WTC11 (cell line): ENCODE measurements at regions not wholly inside any gene's neighbourhood (a gene's known extent, or its start where the extent isn't known, plus 50 kb on each side); places are given as distances from the start of the nearest gene placed in this dataset.

Experiments
- ATAC-seq: fragments of 200-7000 bp; cut with Tn5 transposase; 2 replicates; pipeline ENCODE4 v1.10.0; 2021; ENCODE audit warnings: mild to moderate bottlenecking, moderate library complexity
- CTCF ChIA-PET: fragments of 300-600 bp; sonication (Branson Sonifier 250); formaldehyde crosslinking; loops from one replicate; lab custom pipeline; 2021; ENCODE audit warnings: antibody characterized with exemption; lab: Charles Lee
- POLR2A ChIA-PET: fragments of 350-600 bp; sonication (Branson Sonifier 250); formaldehyde crosslinking; loops from one replicate; lab custom pipeline; 2021; ENCODE audit warnings: antibody characterized with exemption; lab: Charles Lee
- DNase-seq: peaks from one replicate; pipeline ENCODE4 v3.0.0; 2021; ENCODE audit warnings: low spot score
- H3K27ac Mint-ChIP-seq: 2 replicates; pipeline ENCODE4 v1.8.0; 2021; ENCODE audit warnings: mixed read lengths
- H3K27me3 Mint-ChIP-seq: 2 replicates; pipeline ENCODE4 v1.8.0; 2021; ENCODE audit warnings: low read depth, mild to moderate bottlenecking, moderate library complexity, mixed read lengths
- H3K36me3 Mint-ChIP-seq: 2 replicates; pipeline ENCODE4 v1.8.0; 2021; ENCODE audit warnings: mixed read lengths
- H3K4me1 Mint-ChIP-seq: 2 replicates; pipeline ENCODE4 v1.8.0; 2022; ENCODE audit warnings: mixed read lengths
- H3K4me3 Mint-ChIP-seq: 2 replicates; pipeline ENCODE4 v1.8.0; 2021; ENCODE audit warnings: mild to moderate bottlenecking, moderate library complexity, mixed read lengths
- H3K9me3 Mint-ChIP-seq: 2 replicates; pipeline ENCODE4 v1.8.0; 2021; ENCODE audit warnings: mixed read lengths
- CTCF ChIP-seq: fragments of 200-600 bp; IDR thresholded peaks from 2 replicates; pipeline ENCODE4 v1.8.0; 2022; ENCODE audit warnings: antibody characterized with exemption
- E2F4 ChIP-seq: sonication (generic); formaldehyde crosslinking; IDR thresholded peaks from 2 replicates; pipeline ENCODE4 v1.8.1; 2022; ENCODE audit warnings: low read depth, mild to moderate bottlenecking, moderate library complexity, missing genetic modification reagents, borderline replicate concordance
- EMX1 ChIP-seq: fragments of 250-450 bp; sonication (Bioruptor Pico); IDR thresholded peaks from 2 replicates; pipeline ENCODE4 v1.8.0; 2021; ENCODE audit warnings: mild to moderate bottlenecking
- FOXK1 ChIP-seq: sonication (generic); formaldehyde crosslinking; IDR thresholded peaks from 2 replicates; pipeline ENCODE4 v1.8.0; 2022; ENCODE audit warnings: mild to moderate bottlenecking, moderate library complexity, missing genetic modification reagents
- NFATC4 ChIP-seq: fragments of 250-450 bp; sonication (Bioruptor Pico); IDR thresholded peaks from 2 replicates; pipeline ENCODE4 v1.9.0; 2021; ENCODE audit warnings: mild to moderate bottlenecking
- NR3C1 ChIP-seq: sonication (generic); formaldehyde crosslinking; conservative IDR thresholded peaks from 2 replicates; pipeline ENCODE4 v1.8.1; 2023; ENCODE audit warnings: low read depth, mild to moderate bottlenecking, missing genetic modification reagents
- PRDM15 ChIP-seq: sonication (generic); formaldehyde crosslinking; IDR thresholded peaks from 2 replicates; pipeline ENCODE4 v1.8.0; 2022; ENCODE audit warnings: missing genetic modification reagents
- PREB ChIP-seq: sonication (generic); formaldehyde crosslinking; IDR thresholded peaks from 2 replicates; pipeline ENCODE4 v1.8.1; 2022; ENCODE audit warnings: mild to moderate bottlenecking, missing genetic modification reagents, moderate library complexity, borderline replicate concordance
- RORB ChIP-seq: fragments of 250-450 bp; sonication (Bioruptor Pico); IDR thresholded peaks from 2 replicates; pipeline ENCODE4 v1.9.0; 2021; ENCODE audit warnings: mild to moderate bottlenecking
- SMAD4 ChIP-seq: sonication (generic); formaldehyde crosslinking; IDR thresholded peaks from 2 replicates; pipeline ENCODE4 v1.8.0; 2022; ENCODE audit warnings: mild to moderate bottlenecking, missing genetic modification reagents
- SP1 ChIP-seq: sonication (generic); formaldehyde crosslinking; conservative IDR thresholded peaks from 2 replicates; pipeline ENCODE4 v1.8.1; 2022; ENCODE audit warnings: missing genetic modification reagents
- ZNF423 ChIP-seq: fragments of 250-450 bp; sonication (Bioruptor Pico); IDR thresholded peaks from 2 replicates; pipeline ENCODE4 v2.1.2; 2022; ENCODE audit warnings: mild to moderate bottlenecking, moderate library complexity
- ZNF512 ChIP-seq: sonication (generic); formaldehyde crosslinking; IDR thresholded peaks from 2 replicates; pipeline ENCODE4 v1.8.1; 2022; ENCODE audit warnings: missing genetic modification reagents, borderline replicate concordance
- ZNF532 ChIP-seq: fragments of 250-450 bp; sonication (Bioruptor Pico); IDR thresholded peaks from 2 replicates; pipeline ENCODE4 v1.9.0; 2021; ENCODE audit warnings: mild to moderate bottlenecking, borderline replicate concordance

- POLR2A ChIA-PET: no interaction called here
- H3K27me3 Mint-ChIP-seq: no peaks in the 10 kb centered on the region
Measured at GRCh38 chr10:46226900-46227558, 59.8 kb upstream of the ANTXRL start.

GRCh38 chr10:46227571-46227935 lies 59.2 kb upstream of the ANTXRL start:
- H3K27ac Mint-ChIP-seq: no peak overlapping the region
- DNase-seq (no peak), ATAC-seq (no peak)
- ChIA-PET POLR2A (no interaction called here), CTCF (interaction anchor here (2.1 to 3.0 kb wide), 2 partner anchors 312 to 318 kb away, joined by 13 to 18 read pairs; no protein-coding TSS in a partner anchor)
- no peak overlapping the region for H3K4me3 Mint-ChIP-seq
- no peaks in the 10 kb centered on the region for H3K36me3 Mint-ChIP-seq
- H3K9me3 Mint-ChIP-seq: peaks cover 21% of the 10 kb centered on the region
- H3K4me1 Mint-ChIP-seq: peaks cover 6% of the 10 kb centered on the region
- no peaks in the 10 kb centered on the region for H3K27me3 Mint-ChIP-seq
- no peak for TF ChIP-seq NR3C1 (CRISPR knock-in tag)
- TF ChIP-seq CTCF: no peak
- no peak for TF ChIP-seq PRDM15 (CRISPR knock-in tag)
- no peak for TF ChIP-seq SMAD4 (CRISPR knock-in tag)
- TF ChIP-seq E2F4 (CRISPR knock-in tag): no peak
- no peak for TF ChIP-seq ZNF532 (CRISPR knock-in tag)

More at GRCh38 chr10:46226900-46227558, 59.8 kb upstream of the ANTXRL start:
- DNase-seq: no peak
- CTCF ChIA-PET: interaction anchor here (1.1 to 3.0 kb wide), 2 partner anchors 312 to 977 kb away, joined by 3 to 18 read pairs; no protein-coding TSS in a partner anchor
- no peaks in the 10 kb centered on the region for H3K36me3 Mint-ChIP-seq
- H3K27ac Mint-ChIP-seq: no peak overlapping the region
- TF ChIP-seq RORB: no peak
- TF ChIP-seq CTCF: no peak
- TF ChIP-seq PREB (CRISPR knock-in tag): no peak
- no peak for TF ChIP-seq EMX1 (CRISPR knock-in tag)
- TF ChIP-seq ZNF423 (CRISPR knock-in tag): no peak
- TF ChIP-seq NFATC4 (CRISPR knock-in tag): no peak
- no peak for TF ChIP-seq FOXK1 (CRISPR knock-in tag)
- TF ChIP-seq ZNF512 (CRISPR knock-in tag): no peak
- no peak for TF ChIP-seq SP1
- TF ChIP-seq, all 79 proteins: peak for 0
- Mint-ChIP-seq H3K9me3 (peaks cover 22% of the 10 kb centered on the region), H3K4me1 (peaks cover 6% of the 10 kb centered on the region), H3K4me3 (no peak overlapping the region)
- ATAC-seq: no peak
